ENCODE measurements at regions not wholly inside any gene's neighbourhood (a gene's known extent, or its start where the extent isn't known, plus 50 kb on each side); places are given as distances from the start of the nearest gene placed in this dataset.

DNA sequence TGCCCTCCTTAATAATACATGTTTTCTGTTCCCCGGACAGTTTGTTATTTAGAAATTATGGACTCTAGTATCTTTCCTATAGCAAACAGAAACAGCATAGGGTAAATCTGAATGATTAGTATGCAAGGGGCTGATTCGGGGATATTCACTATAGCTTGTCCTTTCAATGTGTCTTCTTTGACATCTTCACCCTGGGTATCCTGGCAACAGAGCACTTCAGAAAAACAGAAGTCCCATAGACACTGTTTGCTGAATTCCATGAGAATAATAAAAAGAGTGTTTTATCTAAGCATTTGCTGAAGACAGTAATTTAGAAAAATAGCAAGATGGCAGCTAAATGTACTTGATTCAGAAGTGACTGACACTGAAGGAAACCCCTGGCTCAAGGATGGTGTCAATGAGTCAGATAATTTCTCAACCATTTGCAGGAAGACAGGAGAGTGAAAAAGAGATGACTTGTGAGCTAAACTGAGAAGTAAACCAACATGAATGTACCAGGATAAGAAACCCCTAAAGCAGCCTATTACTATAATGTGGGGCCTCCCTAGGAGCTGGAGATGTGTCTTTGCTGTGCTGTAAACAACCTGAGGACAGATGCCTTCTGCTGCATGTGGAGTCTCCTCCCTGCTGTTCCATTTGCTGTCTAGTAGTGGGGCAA, 246.2 kb downstream of the MAN2A1 start:
- H3K4me3 ChIP-seq, result no peak overlapping the region
- ATAC-seq (no peak), DNase-seq (no peak)
- in situ Hi-C loops (cut with MboI; ENCODE audit: low sequenced_read_pairs in 4 of 4) (no loop called here), intact Hi-C loops (cut with DNase I; ENCODE audit: low total_unique reads) (no loop called here)
- H3K4me1 ChIP-seq, result no peaks in the 10 kb centered on the region
- no peak overlapping the region for H3K27ac ChIP-seq
- no peaks in the 10 kb centered on the region for H3K27me3 ChIP-seq
- no peaks in the 10 kb centered on the region for H3K36me3 ChIP-seq
- no peaks in the 10 kb centered on the region for H3K9me3 ChIP-seq
- TF ChIP-seq POLR2A (IDR thresholded peaks at IDR 0.05), result no peak
- TF ChIP-seq, protein P1, sequence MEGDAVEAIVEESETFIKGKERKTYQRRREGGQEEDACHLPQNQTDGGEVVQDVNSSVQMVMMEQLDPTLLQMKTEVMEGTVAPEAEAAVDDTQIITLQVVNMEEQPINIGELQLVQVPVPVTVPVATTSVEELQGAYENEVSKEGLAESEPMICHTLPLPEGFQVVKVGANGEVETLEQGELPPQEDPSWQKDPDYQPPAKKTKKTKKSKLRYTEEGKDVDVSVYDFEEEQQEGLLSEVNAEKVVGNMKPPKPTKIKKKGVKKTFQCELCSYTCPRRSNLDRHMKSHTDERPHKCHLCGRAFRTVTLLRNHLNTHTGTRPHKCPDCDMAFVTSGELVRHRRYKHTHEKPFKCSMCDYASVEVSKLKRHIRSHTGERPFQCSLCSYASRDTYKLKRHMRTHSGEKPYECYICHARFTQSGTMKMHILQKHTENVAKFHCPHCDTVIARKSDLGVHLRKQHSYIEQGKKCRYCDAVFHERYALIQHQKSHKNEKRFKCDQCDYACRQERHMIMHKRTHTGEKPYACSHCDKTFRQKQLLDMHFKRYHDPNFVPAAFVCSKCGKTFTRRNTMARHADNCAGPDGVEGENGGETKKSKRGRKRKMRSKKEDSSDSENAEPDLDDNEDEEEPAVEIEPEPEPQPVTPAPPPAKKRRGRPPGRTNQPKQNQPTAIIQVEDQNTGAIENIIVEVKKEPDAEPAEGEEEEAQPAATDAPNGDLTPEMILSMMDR (IDR thresholded peaks at IDR 0.05 in 4 of 5, conservative IDR thresholded peaks at IDR 0.05 in 1 of 5), result no peak

DNA sequence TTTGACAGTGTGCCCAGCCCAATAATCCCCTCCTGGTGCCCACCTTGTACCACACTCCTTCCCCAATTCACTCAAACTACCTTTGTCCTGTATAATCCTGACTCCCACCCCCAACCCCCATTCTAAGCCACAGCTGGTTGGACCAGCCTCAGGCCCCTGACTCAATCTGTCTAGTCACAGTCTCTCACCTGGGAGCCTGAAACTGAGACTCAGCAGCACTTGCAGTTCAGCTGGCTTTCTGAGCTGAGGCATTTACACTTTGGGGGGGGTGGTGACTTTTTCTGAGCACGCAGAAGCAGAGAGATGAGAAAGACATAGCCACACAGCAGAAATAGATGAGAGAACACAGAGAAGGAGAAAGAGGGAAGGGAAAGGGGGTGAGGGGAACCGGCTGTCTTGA, 247.3 kb downstream of the MAN2A1 start:
- H3K27me3 ChIP-seq, result no peaks in the 10 kb centered on the region
- intact Hi-C loops (cut with DNase I; ENCODE audit: low total_unique reads), result no loop called here
- TF ChIP-seq, protein P1 (IDR thresholded peaks at IDR 0.05 in 4 of 5, conservative IDR thresholded peaks at IDR 0.05 in 1 of 5), result no peak
- no peak for TF ChIP-seq POLR2A (IDR thresholded peaks at IDR 0.05)

DNA sequence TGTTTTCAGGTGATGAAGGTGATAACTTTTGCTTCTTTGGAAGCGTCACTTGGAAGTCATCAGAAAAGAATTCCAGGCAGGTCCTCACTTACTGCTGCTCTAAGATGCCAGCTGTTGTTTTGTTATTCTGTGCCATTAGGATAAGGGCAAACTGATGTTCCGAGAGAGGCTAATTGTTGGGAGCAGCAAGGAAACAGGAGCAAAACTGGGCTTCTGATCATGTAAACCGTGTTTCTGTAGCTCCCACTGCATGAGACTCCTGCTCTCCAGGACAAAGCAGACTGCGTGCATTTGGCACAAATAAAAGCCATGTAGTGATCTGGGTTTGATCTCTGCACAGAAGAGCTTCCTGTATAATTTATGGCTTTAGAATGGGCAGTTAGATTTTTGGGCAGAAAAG, 248.2 kb downstream of the MAN2A1 start:
- no peaks in the 10 kb centered on the region for H3K4me1 ChIP-seq
- H3K27ac ChIP-seq, result no peak overlapping the region
- no peak for ATAC-seq
- DNase-seq, result no peak
- in situ Hi-C loops (cut with MboI; ENCODE audit: low sequenced_read_pairs in 4 of 4) (no loop called here), intact Hi-C loops (cut with DNase I; ENCODE audit: low total_unique reads) (no loop called here)
- TF ChIP-seq POLR2A (IDR thresholded peaks at IDR 0.05), result no peak
- TF ChIP-seq, protein P1 (IDR thresholded peaks at IDR 0.05 in 4 of 5, conservative IDR thresholded peaks at IDR 0.05 in 1 of 5), result no peak
- no peaks in the 10 kb centered on the region for H3K9me3 ChIP-seq
- no peaks in the 10 kb centered on the region for H3K27me3 ChIP-seq
- no peak overlapping the region for H3K4me3 ChIP-seq
- no peaks in the 10 kb centered on the region for H3K36me3 ChIP-seq

More for the DNA sequence above, 247.3 kb downstream of the MAN2A1 start:
- Histone ChIP-seq H3K9me3 (no peaks in the 10 kb centered on the region), H3K4me1 (no peaks in the 10 kb centered on the region), H3K36me3 (no peaks in the 10 kb centered on the region), H3K27ac (no peak overlapping the region), H3K4me3 (no peak overlapping the region)
- DNase-seq (no peak), ATAC-seq (no peak)
- in situ Hi-C loops (cut with MboI; ENCODE audit: low sequenced_read_pairs in 4 of 4), result no loop called here

DNA sequence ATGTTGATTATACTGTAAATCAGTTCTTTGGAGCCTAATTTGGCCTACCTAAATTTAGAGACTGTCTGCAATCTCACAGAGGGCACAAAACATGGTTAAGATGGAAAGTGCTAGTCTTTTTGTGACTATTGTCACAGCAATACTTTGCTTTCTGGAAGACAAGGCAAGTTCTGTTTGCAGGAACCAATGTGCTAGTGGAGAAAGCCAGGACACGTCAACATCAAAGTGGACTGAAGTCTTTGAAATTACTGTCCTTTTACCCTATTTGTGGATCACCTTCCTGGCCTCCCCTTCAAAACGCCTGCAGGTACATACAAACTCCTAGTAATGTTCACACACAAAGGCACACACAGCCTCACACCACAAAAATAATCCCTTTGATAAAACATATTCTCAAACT, 248.7 kb downstream of the MAN2A1 start:
- H3K9me3 ChIP-seq, result no peaks in the 10 kb centered on the region
- TF ChIP-seq, protein P1 (IDR thresholded peaks at IDR 0.05 in 4 of 5, conservative IDR thresholded peaks at IDR 0.05 in 1 of 5), result no peak
- no peak for TF ChIP-seq POLR2A (IDR thresholded peaks at IDR 0.05)
- no peak overlapping the region for H3K27ac ChIP-seq
- H3K4me3 ChIP-seq, result no peak overlapping the region
- H3K36me3 ChIP-seq, result no peaks in the 10 kb centered on the region
- no peaks in the 10 kb centered on the region for H3K27me3 ChIP-seq
- no peak for ATAC-seq
- intact Hi-C loops (cut with DNase I; ENCODE audit: low total_unique reads), result no loop called here
- in situ Hi-C loops (cut with MboI; ENCODE audit: low sequenced_read_pairs in 4 of 4), result no loop called here
- H3K4me1 ChIP-seq, result no peaks in the 10 kb centered on the region
- DNase-seq, result no peak
